ENCODE measurements at regions not wholly inside any gene's neighbourhood (a gene's known extent, or its start where the extent isn't known, plus 50 kb on each side); places are given as distances from the start of the nearest gene placed in this dataset.
A peak's percentile ranks its signal among the peaks of the same experiment; 100 is the strongest.
"Not testable (repeated sequence)": the region's sequence is repeated elsewhere in the genome, so short reads cannot be mapped to it uniquely, and the experiment has no call there.

- no peaks in the 10 kb centered on the region for H3K27me3 ChIP-seq
- no peaks in the 10 kb centered on the region for H3K36me3 ChIP-seq
- no peak for TF ChIP-seq CTCF (IDR thresholded peaks at IDR 0.05; ENCODE audit: low read depth, low read length)
- H3K9me3 ChIP-seq, result no peaks in the 10 kb centered on the region
- no peak overlapping the region for H3K4me3 ChIP-seq (ENCODE audit: low read depth, low read length)
- H3K4me1 ChIP-seq, result no peaks in the 10 kb centered on the region
- DNase-seq, result no peak
Observed at GRCh38 chr6:126210398-126211075, 129.4 kb upstream of the CENPW start.

GRCh38 chr6:126217497-126217896 is 122.4 kb upstream of the CENPW start:
- H3K27me3 ChIP-seq, result no peaks in the 10 kb centered on the region
- H3K9me3 ChIP-seq, result no peaks in the 10 kb centered on the region
- TF ChIP-seq CTCF (IDR thresholded peaks at IDR 0.05; ENCODE audit: low read depth, low read length), result no peak
- H3K4me1 ChIP-seq, result no peaks in the 10 kb centered on the region
- DNase-seq, result no peak
- no peaks in the 10 kb centered on the region for H3K36me3 ChIP-seq
- no peak overlapping the region for H3K4me3 ChIP-seq (ENCODE audit: low read depth, low read length)

- H3K4me1 ChIP-seq; H3K9me3 ChIP-seq; H3K27me3 ChIP-seq; H3K36me3 ChIP-seq; DNase-seq; H3K4me3 ChIP-seq (ENCODE audit: low read depth, low read length): not testable (repeated sequence)
Observed at GRCh38 chr6:126220901-126221300, 119.0 kb upstream of the CENPW start.

- H3K9me3 ChIP-seq, result no peaks in the 10 kb centered on the region
- no peaks in the 10 kb centered on the region for H3K36me3 ChIP-seq
- no peak for TF ChIP-seq CTCF (IDR thresholded peaks at IDR 0.05; ENCODE audit: low read depth, low read length)
- peak; percentile 79 for DNase-seq
- H3K4me1 ChIP-seq, result peaks cover 10% of the 10 kb centered on the region
- no peaks in the 10 kb centered on the region for H3K27me3 ChIP-seq
- peak overlapping the region; percentile 3; the same call in 1 of the 2 replicates for H3K4me3 ChIP-seq (ENCODE audit: low read depth, low read length)
Observed at GRCh38 chr6:126227833-126228702, 111.8 kb upstream of the CENPW start.

GRCh38 chr6:126232671-126233070 is 107.2 kb upstream of the CENPW start:
- H3K9me3 ChIP-seq, result no peaks in the 10 kb centered on the region
- H3K4me1 ChIP-seq, result peaks cover 6% of the 10 kb centered on the region
- no peaks in the 10 kb centered on the region for H3K27me3 ChIP-seq
- DNase-seq, result no peak
- H3K36me3 ChIP-seq, result no peaks in the 10 kb centered on the region
- H3K4me3 ChIP-seq (ENCODE audit: low read depth, low read length), result no peak overlapping the region
- TF ChIP-seq CTCF (IDR thresholded peaks at IDR 0.05; ENCODE audit: low read depth, low read length), result no peak

- Histone ChIP-seq H3K9me3 (no peaks in the 10 kb centered on the region), H3K27me3 (no peaks in the 10 kb centered on the region), H3K4me3 (ENCODE audit: low read depth, low read length) (no peak overlapping the region), H3K4me1 (peaks cover 3% of the 10 kb centered on the region; the same call in 1 of the 2 replicates), H3K36me3 (no peaks in the 10 kb centered on the region)
- no peak for TF ChIP-seq CTCF (IDR thresholded peaks at IDR 0.05; ENCODE audit: low read depth, low read length)
- DNase-seq, result no peak
Observed at GRCh38 chr6:126233192-126233591, 106.7 kb upstream of the CENPW start.

All from BE2C (cell line).